HAP-1 (cell line): ENCODE measurements at regions not wholly inside any gene's neighbourhood (a gene's known extent, or its start where the extent isn't known, plus 50 kb on each side); places are given as distances from the start of the nearest gene placed in this dataset.

ENCODE experiments used
- DNase-seq, 2 experiments: peaks; one replicate each; pipeline ENCODE4 v3.0.0-alpha.2; 2016 to 2020; ENCODE audit warnings: low spot score in 2 of 2
- H3K27me3 ChIP-seq: fragments of 250-450 bp; sonication (Bioruptor Pico); 2 replicates; pipeline ENCODE4 v1.5.1; 2020; ENCODE audit warnings: low read depth, mild to moderate bottlenecking, moderate library complexity
- H3K36me3 ChIP-seq: fragments of 250-450 bp; sonication (Bioruptor Pico); replicated peaks from 2 replicates; pipeline ENCODE4 v1.5.1; 2020; ENCODE audit warnings: mild to moderate bottlenecking
- H3K4me1 ChIP-seq: fragments of 250-450 bp; sonication (Bioruptor Pico); 2 replicates; pipeline ENCODE4 v1.5.1; 2020; ENCODE audit warnings: mild to moderate bottlenecking
- H3K4me3 ChIP-seq: fragments of 250-450 bp; sonication (Bioruptor Pico); 2 replicates; pipeline ENCODE4 v1.5.1; 2020; ENCODE audit warnings: mild to moderate bottlenecking, moderate library complexity
- H3K9me3 ChIP-seq: fragments of 250-450 bp; sonication (Bioruptor Pico); 2 replicates; pipeline ENCODE4 v1.5.1; 2020; ENCODE audit warnings: mild to moderate bottlenecking, moderate library complexity
- in situ Hi-C: fragments of 300-500 bp; cut with MboI; formaldehyde crosslinking; loops from 3 replicates; pipeline ENCODE4 v1.14.3; 2020; ENCODE audit warnings: low sequenced_read_pairs, inconsistent platforms, mixed read lengths

- no peaks in the 10 kb centered on the region for H3K36me3 ChIP-seq
- no peaks in the 10 kb centered on the region for H3K9me3 ChIP-seq
- no peaks in the 10 kb centered on the region for H3K27me3 ChIP-seq
- H3K4me3 ChIP-seq, result no peak overlapping the region
- in situ Hi-C loops, result loop anchor here (25.0 kb wide), 1 partner anchor 328 kb away; no protein-coding TSS in a partner anchor
- DNase-seq, result peak in 1 of 2 experiments; percentile 11
- H3K4me1 ChIP-seq, result no peaks in the 10 kb centered on the region
Observed at GRCh38 chr4:17115583-17115982, 217.1 kb upstream of the LDB2 start.

DNA sequence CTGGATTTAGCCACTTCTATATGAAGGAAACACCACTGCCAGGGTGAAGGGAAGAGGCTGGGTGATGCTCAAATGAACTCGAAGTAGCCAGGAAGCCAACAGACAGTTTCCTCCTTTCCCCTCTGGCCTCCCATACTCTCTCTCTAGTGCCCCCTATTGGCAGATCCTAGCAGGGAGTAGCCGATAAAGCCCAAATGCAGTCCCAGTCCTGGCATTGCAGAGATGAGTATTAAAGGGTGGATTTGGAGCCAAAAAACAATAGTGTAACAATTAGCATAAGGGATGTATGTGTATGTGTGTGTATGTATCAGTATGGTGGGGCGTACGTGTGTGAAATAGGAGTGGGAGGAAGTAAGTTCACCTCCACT lies 213.8 kb upstream of the LDB2 start:
- no peaks in the 10 kb centered on the region for H3K36me3 ChIP-seq
- DNase-seq, result peak in 1 of 2 experiments; percentile 68
- H3K4me3 ChIP-seq, result no peak overlapping the region
- in situ Hi-C loops, result loop anchor here (25.0 kb wide), 1 partner anchor 325 kb away; no protein-coding TSS in a partner anchor
- H3K27me3 ChIP-seq, result no peaks in the 10 kb centered on the region
- no peaks in the 10 kb centered on the region for H3K4me1 ChIP-seq
- no peaks in the 10 kb centered on the region for H3K9me3 ChIP-seq

- Histone ChIP-seq H3K27me3 (no peaks in the 10 kb centered on the region), H3K4me3 (no peak overlapping the region), H3K4me1 (no peaks in the 10 kb centered on the region), H3K9me3 (no peaks in the 10 kb centered on the region), H3K36me3 (no peaks in the 10 kb centered on the region)
- in situ Hi-C loops, result loop anchor here (25.0 kb wide), 1 partner anchor 322 kb away; no protein-coding TSS in a partner anchor
- DNase-seq, result no peak
Observed at GRCh38 chr4:17109126-17109525, 210.7 kb upstream of the LDB2 start.

GRCh38 chr4:17103231-17103630 lies 204.8 kb upstream of the LDB2 start:
- Histone ChIP-seq H3K27me3 (no peaks in the 10 kb centered on the region), H3K4me1 (no peaks in the 10 kb centered on the region), H3K4me3 (no peak overlapping the region), H3K36me3 (no peaks in the 10 kb centered on the region), H3K9me3 (no peaks in the 10 kb centered on the region)
- in situ Hi-C loops, result loop anchor here (25.0 kb wide), 1 partner anchor 316 kb away; no protein-coding TSS in a partner anchor
- DNase-seq, result no peak

DNA sequence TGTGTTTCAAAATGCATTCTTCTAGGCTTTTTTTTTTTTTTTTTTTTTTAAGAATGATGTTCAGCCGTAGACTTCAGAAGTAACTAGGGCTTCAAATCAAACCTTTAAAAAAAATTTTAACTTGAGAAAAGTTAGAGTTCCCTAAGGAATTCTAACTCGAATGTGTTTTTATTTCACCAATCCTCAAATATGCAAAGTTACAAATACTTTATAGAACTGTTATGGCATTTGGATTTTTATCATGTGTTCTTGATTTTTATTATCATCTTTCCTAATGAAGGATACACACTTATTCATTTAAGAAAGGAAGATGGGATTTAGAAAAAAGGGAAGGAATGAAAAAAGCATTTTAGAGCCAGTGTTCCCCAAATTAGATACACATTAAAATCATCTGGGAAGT lies 200.6 kb upstream of the LDB2 start:
- in situ Hi-C loops, result no loop called here

DNA sequence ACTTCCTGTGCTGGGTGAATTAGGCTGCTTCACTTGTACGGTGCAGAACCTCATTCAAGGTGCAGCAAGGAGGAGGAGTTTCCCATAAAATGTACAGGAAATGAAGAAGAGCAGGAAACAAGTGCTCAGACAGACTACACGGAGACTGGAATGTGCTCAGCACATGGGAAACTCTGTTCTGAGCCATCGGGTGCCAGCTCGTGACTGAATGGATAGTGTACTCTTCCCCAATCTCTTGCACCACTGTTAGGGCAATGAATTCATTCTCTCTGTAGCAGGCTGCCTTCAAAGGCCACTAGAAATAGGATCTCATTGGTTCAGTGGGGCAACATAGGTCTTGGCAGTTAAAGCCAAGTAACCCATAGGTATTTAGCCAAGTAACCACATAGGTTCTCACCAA lies 200.0 kb upstream of the LDB2 start:
- no peaks in the 10 kb centered on the region for H3K4me1 ChIP-seq
- no peak overlapping the region for H3K4me3 ChIP-seq
- no peaks in the 10 kb centered on the region for H3K9me3 ChIP-seq
- no peak for DNase-seq
- in situ Hi-C loops, result no loop called here
- no peaks in the 10 kb centered on the region for H3K36me3 ChIP-seq
- H3K27me3 ChIP-seq, result no peaks in the 10 kb centered on the region

More for the DNA sequence above, 200.6 kb upstream of the LDB2 start:
- no peaks in the 10 kb centered on the region for H3K36me3 ChIP-seq
- no peaks in the 10 kb centered on the region for H3K27me3 ChIP-seq
- no peaks in the 10 kb centered on the region for H3K4me1 ChIP-seq
- H3K4me3 ChIP-seq, result no peak overlapping the region
- no peaks in the 10 kb centered on the region for H3K9me3 ChIP-seq
- DNase-seq, result no peak

DNA sequence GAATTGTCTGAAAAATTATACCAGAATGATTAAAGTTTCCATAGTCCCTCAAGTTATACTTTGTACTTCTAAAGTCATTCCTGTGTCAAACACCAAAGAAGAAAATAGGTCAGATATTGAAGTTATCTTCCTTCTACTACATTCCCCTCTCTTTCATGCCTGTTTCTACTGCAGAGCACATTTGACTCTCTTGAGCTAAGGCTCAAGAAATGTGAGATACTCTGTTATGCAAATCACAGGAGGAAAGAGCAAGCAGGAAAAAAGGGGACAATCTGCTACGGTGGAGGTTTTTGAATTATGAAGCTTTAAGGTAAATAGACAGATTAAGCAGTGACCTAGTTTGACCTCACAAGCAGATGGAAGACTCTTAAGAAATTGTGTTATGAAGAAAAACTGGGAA lies 198.9 kb upstream of the LDB2 start:
- DNase-seq, result peak; percentile 9 to 61
- Histone ChIP-seq H3K27me3 (no peaks in the 10 kb centered on the region), H3K9me3 (no peaks in the 10 kb centered on the region), H3K36me3 (no peaks in the 10 kb centered on the region), H3K4me1 (no peaks in the 10 kb centered on the region), H3K4me3 (no peak overlapping the region)
- in situ Hi-C loops, result no loop called here

DNA sequence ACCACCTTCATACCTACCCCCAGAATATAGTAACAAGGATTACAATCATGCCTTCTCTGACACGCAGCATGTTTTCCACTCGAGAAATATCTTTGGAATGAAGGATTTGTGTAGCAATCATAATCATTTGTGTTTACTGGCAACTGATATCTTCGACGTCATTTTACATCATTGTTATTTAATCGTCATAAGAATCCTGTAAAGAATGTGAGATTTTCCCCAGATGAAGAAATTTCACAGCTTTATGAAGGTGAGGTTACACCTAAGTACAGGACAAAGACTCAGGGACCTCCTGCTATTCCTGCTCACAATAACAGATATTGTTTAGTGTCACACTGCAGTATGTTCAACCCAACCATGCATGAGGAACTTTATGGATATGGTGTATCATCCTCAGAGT lies 198.2 kb upstream of the LDB2 start:
- no peaks in the 10 kb centered on the region for H3K9me3 ChIP-seq
- in situ Hi-C loops, result no loop called here
- H3K4me1 ChIP-seq, result no peaks in the 10 kb centered on the region
- H3K27me3 ChIP-seq, result no peaks in the 10 kb centered on the region
- H3K36me3 ChIP-seq, result no peaks in the 10 kb centered on the region
- no peak for DNase-seq
- H3K4me3 ChIP-seq, result no peak overlapping the region

GRCh38 chr4:17095771-17096170 lies 197.3 kb upstream of the LDB2 start:
- Histone ChIP-seq H3K4me3 (no peak overlapping the region), H3K36me3 (no peaks in the 10 kb centered on the region), H3K4me1 (no peaks in the 10 kb centered on the region), H3K27me3 (no peaks in the 10 kb centered on the region), H3K9me3 (no peaks in the 10 kb centered on the region)
- in situ Hi-C loops, result no loop called here
- no peak for DNase-seq

GRCh38 chr4:17094876-17095210 lies 196.4 kb upstream of the LDB2 start:
- in situ Hi-C loops, result no loop called here
- Histone ChIP-seq H3K9me3 (no peaks in the 10 kb centered on the region), H3K4me1 (no peaks in the 10 kb centered on the region), H3K4me3 (no peak overlapping the region), H3K27me3 (no peaks in the 10 kb centered on the region), H3K36me3 (no peaks in the 10 kb centered on the region)
- no peak for DNase-seq

GRCh38 chr4:17094159-17094875 lies 195.9 kb upstream of the LDB2 start:
- H3K4me3 ChIP-seq, result no peak overlapping the region
- H3K9me3 ChIP-seq, result no peaks in the 10 kb centered on the region
- no peaks in the 10 kb centered on the region for H3K27me3 ChIP-seq
- no peak for DNase-seq
- in situ Hi-C loops, result no loop called here
- no peaks in the 10 kb centered on the region for H3K36me3 ChIP-seq
- no peaks in the 10 kb centered on the region for H3K4me1 ChIP-seq

DNA sequence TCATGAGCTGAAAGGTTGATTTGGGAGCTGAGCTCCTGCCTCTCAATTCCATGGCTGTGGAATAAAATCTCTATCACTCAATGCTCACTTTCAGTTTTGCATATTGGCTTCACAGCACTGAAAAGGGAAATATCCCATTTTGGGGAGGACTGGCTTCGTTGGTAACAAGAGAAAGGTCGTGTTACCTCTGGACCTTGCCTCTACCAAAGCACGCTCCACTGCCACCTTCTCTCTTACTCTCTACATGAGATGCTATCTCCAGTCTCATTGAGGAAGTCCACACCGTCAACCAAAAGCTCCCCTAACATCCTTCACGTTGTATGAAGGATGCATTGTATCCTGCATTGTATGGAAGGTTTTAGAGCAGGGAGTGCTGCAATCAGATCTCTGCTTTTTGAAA lies 195.0 kb upstream of the LDB2 start:
- H3K9me3 ChIP-seq, result no peaks in the 10 kb centered on the region
- no peaks in the 10 kb centered on the region for H3K4me1 ChIP-seq
- no peaks in the 10 kb centered on the region for H3K27me3 ChIP-seq
- no peak for DNase-seq
- no peaks in the 10 kb centered on the region for H3K36me3 ChIP-seq
- no peak overlapping the region for H3K4me3 ChIP-seq
- in situ Hi-C loops, result no loop called here

DNA sequence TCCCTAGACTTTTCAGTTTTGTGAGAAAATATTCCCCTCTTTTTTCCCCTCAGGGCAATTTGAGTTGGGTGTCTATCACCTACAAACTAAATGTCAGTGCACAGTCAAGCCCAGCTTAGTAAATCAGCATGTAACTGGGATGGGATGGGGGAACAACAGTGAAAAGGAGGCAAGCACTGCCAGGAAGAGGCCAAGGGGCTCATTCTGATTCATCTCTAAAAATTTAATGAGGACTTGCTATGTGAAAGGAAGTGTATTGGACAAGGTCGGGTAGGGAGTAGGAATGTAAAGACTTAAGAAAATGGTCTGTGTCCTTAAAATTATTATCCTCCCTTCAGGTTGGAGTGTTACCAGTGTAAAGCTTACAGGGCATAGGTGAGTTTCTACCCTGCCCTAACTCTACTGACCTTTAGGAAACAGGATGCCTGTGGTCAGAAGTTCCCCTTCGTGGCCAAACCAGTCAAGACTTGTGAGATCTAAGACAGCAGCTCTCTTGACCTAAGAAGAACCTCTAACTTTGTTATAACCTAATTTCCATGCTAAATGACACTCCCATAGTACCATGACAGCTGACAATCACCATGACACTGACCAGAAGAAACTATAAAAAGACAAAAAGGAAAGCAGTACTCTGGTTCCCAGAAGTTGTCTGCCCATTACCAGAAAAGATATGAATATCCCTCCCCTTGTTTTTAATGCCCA lies 194.4 kb upstream of the LDB2 start:
- H3K4me3 ChIP-seq, result no peak overlapping the region
- H3K27me3 ChIP-seq, result no peaks in the 10 kb centered on the region
- H3K4me1 ChIP-seq, result no peaks in the 10 kb centered on the region
- no peaks in the 10 kb centered on the region for H3K36me3 ChIP-seq
- in situ Hi-C loops, result no loop called here
- no peak for DNase-seq
- H3K9me3 ChIP-seq, result no peaks in the 10 kb centered on the region

DNA sequence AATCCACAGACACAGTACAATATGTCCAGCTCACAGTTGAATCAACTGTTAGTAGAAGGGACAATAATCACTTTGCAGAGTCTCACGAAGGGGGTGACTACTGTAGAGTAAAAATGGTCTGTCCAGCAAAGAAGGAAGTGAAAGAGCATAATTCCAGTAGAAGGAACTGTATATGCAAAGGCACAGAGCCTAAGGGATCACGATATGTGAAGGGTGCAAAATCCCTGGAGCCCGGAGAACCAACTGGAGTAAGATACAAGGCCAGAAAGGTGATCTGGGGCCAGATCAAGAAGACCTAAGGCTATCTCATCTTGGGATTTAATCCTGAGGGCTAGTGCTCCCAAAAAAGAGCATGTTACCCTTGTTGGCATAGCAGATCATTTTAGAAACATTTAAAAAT lies 192.7 kb upstream of the LDB2 start:
- H3K4me1 ChIP-seq, result no peaks in the 10 kb centered on the region
- H3K9me3 ChIP-seq, result no peaks in the 10 kb centered on the region
- in situ Hi-C loops, result no loop called here

More for the DNA sequence above, 192.7 kb upstream of the LDB2 start:
- H3K4me3 ChIP-seq, result no peak overlapping the region
- no peak for DNase-seq
- H3K36me3 ChIP-seq, result no peaks in the 10 kb centered on the region
- no peaks in the 10 kb centered on the region for H3K27me3 ChIP-seq
